Tibial artery (tissue), 4 donors: ENCODE measurements at regions not wholly inside any gene's neighbourhood (a gene's known extent, or its start where the extent isn't known, plus 50 kb on each side); places are given as distances from the start of the nearest gene placed in this dataset.

Source experiments
- DNase-seq, 2 donors: peaks; one replicate each; pipeline ENCODE4 v3.0.0-alpha.2; 2019
- H3K27ac ChIP-seq, 2 donors: fragments of 200-600 bp; sonication (generic) in 1 of 2; 1 replicate in 1 of 2; 2 replicates in 1 of 2; pipeline ENCODE4 v1.5.1; 2018 to 2019; ENCODE audit warnings: mild to moderate bottlenecking in 1 of 2
- H3K27me3 ChIP-seq, 2 donors: fragments of 200-600 bp; sonication (generic) in 1 of 2; one replicate each; pipeline versions ENCODE4 v1.5.1 to v1.6.0; 2016 to 2019
- H3K36me3 ChIP-seq, 3 donors: fragments of 200-600 bp; sonication (generic) in 2 of 3; one replicate each; pipeline ENCODE4 v1.5.1; 2016 to 2019; ENCODE audit warnings: mild to moderate bottlenecking in 2 of 3
- H3K4me1 ChIP-seq, 4 donors: fragments of 200-600 bp; sonication (generic) in 2 of 4; 1 replicate in 3 of 4; 2 replicates in 1 of 4; pipeline ENCODE4 v1.5.1; 2016 to 2019
- H3K4me3 ChIP-seq, 2 donors: fragments of 200-600 bp; sonication (generic) in 1 of 2; 1 replicate in 1 of 2; 2 replicates in 1 of 2; pipeline ENCODE4 v1.5.1; 2018 to 2019; ENCODE audit warnings: mild to moderate bottlenecking in 2 of 2
- H3K9me3 ChIP-seq, 3 donors: fragments of 200-600 bp; sonication (generic) in 1 of 3; one replicate each; pipeline ENCODE4 v1.5.1; 2016 to 2019
- intact Hi-C: fragments of 100-400 bp; cut with DNase I; formaldehyde crosslinking; loops from one replicate; pipeline ENCODE4 v1.15.0; 2023; ENCODE audit warnings: low total_unique reads
- TF ChIP-seq, protein P1 (sequence below), 2 experiments: fragments of 200-600 bp in 1 of 2; fragments of 450-650 bp in 1 of 2; IDR thresholded peaks; one replicate each; pipeline ENCODE4 v1.5.1; 2017 to 2019; ENCODE audit warnings: antibody characterized with exemption in 2 of 2, mild to moderate bottlenecking in 1 of 2, moderate library complexity in 1 of 2

DNA sequence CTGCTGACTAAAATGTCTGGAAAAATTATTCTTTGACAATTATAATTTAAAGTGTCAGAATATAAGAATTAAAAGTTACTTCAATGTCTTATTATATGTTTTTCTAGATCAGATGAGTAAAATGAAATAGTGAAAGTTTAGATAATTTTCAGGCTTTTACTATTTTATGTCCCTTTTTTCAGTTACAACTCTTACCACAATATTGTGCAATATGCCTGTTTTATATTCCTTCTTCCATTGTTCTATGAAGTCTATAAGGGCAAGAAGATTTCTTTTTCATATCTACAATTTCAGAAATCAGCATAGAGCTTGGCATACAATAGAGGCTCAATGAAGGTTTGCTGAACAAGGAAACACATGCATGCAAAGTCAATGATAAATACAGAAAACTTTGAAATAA, 401.2 kb upstream of the HTR1E start:
- Histone ChIP-seq H3K27me3 (no peaks in the 10 kb centered on the region), H3K4me3 (no peak overlapping the region), H3K9me3 (no peaks in the 10 kb centered on the region), H3K4me1 (no peaks in the 10 kb centered on the region), H3K27ac (no peak overlapping the region), H3K36me3 (no peaks in the 10 kb centered on the region)
- TF ChIP-seq, protein P1, sequence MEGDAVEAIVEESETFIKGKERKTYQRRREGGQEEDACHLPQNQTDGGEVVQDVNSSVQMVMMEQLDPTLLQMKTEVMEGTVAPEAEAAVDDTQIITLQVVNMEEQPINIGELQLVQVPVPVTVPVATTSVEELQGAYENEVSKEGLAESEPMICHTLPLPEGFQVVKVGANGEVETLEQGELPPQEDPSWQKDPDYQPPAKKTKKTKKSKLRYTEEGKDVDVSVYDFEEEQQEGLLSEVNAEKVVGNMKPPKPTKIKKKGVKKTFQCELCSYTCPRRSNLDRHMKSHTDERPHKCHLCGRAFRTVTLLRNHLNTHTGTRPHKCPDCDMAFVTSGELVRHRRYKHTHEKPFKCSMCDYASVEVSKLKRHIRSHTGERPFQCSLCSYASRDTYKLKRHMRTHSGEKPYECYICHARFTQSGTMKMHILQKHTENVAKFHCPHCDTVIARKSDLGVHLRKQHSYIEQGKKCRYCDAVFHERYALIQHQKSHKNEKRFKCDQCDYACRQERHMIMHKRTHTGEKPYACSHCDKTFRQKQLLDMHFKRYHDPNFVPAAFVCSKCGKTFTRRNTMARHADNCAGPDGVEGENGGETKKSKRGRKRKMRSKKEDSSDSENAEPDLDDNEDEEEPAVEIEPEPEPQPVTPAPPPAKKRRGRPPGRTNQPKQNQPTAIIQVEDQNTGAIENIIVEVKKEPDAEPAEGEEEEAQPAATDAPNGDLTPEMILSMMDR (IDR thresholded peaks at IDR 0.05): no peak
- intact Hi-C loops: no loop called here
- DNase-seq: no peak

DNA sequence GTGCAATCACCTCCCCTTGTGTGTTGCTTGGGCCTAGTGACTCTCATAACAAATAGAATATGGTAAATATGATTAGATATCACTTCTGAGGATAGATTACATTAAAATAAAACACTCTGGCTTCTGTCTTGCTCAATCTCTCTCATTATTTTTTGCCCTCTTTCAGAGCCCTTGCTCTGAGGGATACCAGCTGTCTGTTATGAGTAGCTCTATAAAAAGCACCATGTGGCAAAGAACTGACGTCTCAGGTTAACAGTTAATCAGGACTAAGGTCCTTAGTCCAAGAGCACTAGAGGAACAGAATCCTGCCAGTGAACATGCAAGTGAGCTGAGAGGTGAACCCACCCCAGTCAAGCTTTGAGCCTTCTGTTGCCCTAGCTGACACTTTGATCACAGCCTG, 402.2 kb upstream of the HTR1E start:
- Histone ChIP-seq H3K36me3 (no peaks in the 10 kb centered on the region), H3K27ac (no peak overlapping the region), H3K27me3 (no peaks in the 10 kb centered on the region), H3K9me3 (no peaks in the 10 kb centered on the region), H3K4me3 (no peak overlapping the region), H3K4me1 (no peaks in the 10 kb centered on the region)
- DNase-seq: no peak
- TF ChIP-seq, protein P1 (IDR thresholded peaks at IDR 0.05): no peak
- intact Hi-C loops: no loop called here

DNA sequence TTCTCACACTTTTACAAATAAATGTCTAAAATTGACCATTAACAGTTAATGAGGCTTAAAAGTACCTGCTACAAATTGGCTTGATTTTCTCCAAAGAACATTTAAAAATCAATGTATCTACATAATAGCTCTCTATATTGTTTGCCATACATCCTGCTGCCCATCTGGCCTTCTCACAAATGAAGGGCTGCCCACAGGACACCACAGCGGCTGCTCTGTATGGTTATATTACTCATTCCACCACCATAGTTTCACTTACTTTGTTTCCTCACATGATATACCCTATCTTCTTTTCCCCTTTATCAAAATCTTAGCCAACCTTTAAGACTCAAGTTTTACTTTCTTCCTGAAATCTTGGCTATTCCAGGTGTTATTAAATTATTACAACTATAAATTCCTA, 407.7 kb upstream of the HTR1E start:
- TF ChIP-seq, protein P1 (IDR thresholded peaks at IDR 0.05): no peak

DNA sequence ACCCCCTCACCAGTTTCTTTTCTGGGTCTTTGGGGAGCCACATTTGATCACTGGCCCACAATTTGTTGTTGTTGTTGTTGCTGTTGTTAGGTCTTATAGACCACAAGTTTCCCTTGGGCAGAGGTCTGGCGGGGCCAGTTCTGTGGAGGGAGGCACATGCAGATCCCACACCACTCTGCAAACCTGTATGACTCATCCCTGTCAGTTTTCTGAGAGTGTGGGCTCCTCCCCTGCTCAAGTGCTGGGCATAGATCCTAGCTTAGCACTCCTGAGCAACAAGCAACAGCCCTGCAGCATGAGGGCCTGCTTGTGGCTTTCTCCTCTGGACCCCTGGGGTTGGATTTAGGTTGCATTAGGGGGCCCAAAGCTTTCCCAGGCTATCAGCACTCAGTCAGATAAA, 411.1 kb upstream of the HTR1E start:
- Histone ChIP-seq H3K27ac (no peak overlapping the region), H3K4me1 (no peaks in the 10 kb centered on the region), H3K9me3 (peaks cover 0 to 15% (median 8%) of the 10 kb centered on the region in 3 donors), H3K36me3 (no peaks in the 10 kb centered on the region), H3K4me3 (no peak overlapping the region), H3K27me3 (no peaks in the 10 kb centered on the region)
- TF ChIP-seq, protein P1 (IDR thresholded peaks at IDR 0.05): no peak
- DNase-seq: no peak
- intact Hi-C loops: no loop called here

More for the DNA sequence above, 407.7 kb upstream of the HTR1E start:
- Histone ChIP-seq H3K36me3 (no peaks in the 10 kb centered on the region), H3K4me3 (no peak overlapping the region), H3K9me3 (peaks cover 0 to 15% (median 0%) of the 10 kb centered on the region in 3 donors), H3K27ac (no peak overlapping the region), H3K4me1 (no peaks in the 10 kb centered on the region), H3K27me3 (no peaks in the 10 kb centered on the region)
- no peak for DNase-seq
- intact Hi-C loops: no loop called here

DNA sequence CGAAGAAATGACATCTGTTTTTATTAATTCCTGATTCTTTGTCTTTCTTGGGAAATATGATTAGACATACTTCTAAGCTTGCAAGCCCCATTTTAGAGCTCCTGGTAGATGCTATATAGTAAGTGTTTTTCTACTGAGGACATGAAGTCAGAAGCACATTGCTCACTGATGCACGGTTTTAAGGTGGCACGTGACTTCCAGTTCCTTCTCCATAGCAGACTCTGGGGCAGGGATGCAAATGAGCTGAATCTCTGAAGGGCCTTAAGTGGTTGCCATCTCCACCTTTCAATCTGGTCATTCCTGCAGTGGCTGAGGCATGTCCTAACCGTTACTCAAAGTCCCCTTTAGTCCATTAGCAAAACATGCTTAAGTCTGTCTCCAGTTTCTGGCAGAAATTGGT, 421.2 kb upstream of the HTR1E start:
- H3K36me3 ChIP-seq: no peaks in the 10 kb centered on the region
- H3K4me1 ChIP-seq: no peaks in the 10 kb centered on the region
- no peak overlapping the region for H3K4me3 ChIP-seq
- H3K9me3 ChIP-seq: no peaks in the 10 kb centered on the region
- no peak overlapping the region for H3K27ac ChIP-seq
- H3K27me3 ChIP-seq: no peaks in the 10 kb centered on the region
- DNase-seq: no peak
- TF ChIP-seq, protein P1 (IDR thresholded peaks at IDR 0.05): no peak
- intact Hi-C loops: no loop called here

DNA sequence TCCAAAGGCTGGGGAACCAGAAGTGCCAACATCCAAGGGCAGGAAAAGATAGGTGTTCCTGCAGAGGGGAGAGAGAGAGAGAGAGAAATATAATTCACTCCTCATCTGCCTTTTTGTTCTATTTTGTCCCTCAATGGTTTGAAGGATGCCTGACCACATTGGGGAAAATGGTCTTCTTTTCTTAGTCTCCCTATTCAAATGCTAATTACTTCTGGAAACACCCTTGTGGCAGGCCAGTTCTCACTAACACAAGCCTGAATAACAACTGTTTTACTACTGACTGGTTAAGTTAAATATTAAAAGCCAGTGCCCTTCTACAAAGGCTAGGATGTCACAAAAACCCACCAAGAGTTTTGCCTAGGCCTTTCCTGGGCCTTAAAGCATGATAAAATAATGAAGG, 425.4 kb upstream of the HTR1E start:
- Histone ChIP-seq H3K36me3 (no peaks in the 10 kb centered on the region), H3K4me3 (no peak overlapping the region), H3K9me3 (no peaks in the 10 kb centered on the region), H3K4me1 (no peaks in the 10 kb centered on the region), H3K27ac (no peak overlapping the region), H3K27me3 (no peaks in the 10 kb centered on the region)
- intact Hi-C loops: no loop called here
- DNase-seq: no peak
- TF ChIP-seq, protein P1 (IDR thresholded peaks at IDR 0.05): no peak
